Heart right ventricle (tissue), 16 donors: ENCODE measurements at regions not wholly inside any gene's neighbourhood (a gene's known extent, or its start where the extent isn't known, plus 50 kb on each side); places are given as distances from the start of the nearest gene placed in this dataset.

Experiments
- ATAC-seq, 8 donors: fragments of 200-7000 bp; cut with Tn5 transposase; one replicate each; pipeline ENCODE4 v1.9.1; 2020; ENCODE audit warnings: mild to moderate bottlenecking in 8 of 8, moderate library complexity in 8 of 8, moderate number of reproducible peaks in 1 of 8
- DNase-seq, 2 donors: peaks; one replicate each; pipeline ENCODE4 v3.0.0-alpha.2; 2020
- H3K27ac ChIP-seq, 10 donors: fragments of 200-600 bp; sonication (generic) in 2 of 10; one replicate each; pipeline versions ENCODE4 v1.5.0 to v1.8.0; 2020 to 2022; ENCODE audit warnings: mild to moderate bottlenecking in 3 of 10
- H3K27me3 ChIP-seq, 7 donors: fragments of 200-600 bp; one replicate each; pipeline ENCODE4 v1.8.0; 2021 to 2022; ENCODE audit warnings: mild to moderate bottlenecking in 2 of 7
- H3K36me3 ChIP-seq, 9 donors: fragments of 200-600 bp; sonication (generic) in 1 of 9; one replicate each; pipeline versions ENCODE4 v1.5.0 to v1.8.0; 2020 to 2022; ENCODE audit warnings: mild to moderate bottlenecking in 2 of 9
- H3K4me1 ChIP-seq, 9 donors: fragments of 200-600 bp; sonication (generic) in 1 of 9; one replicate each; pipeline versions ENCODE4 v1.5.0 to v1.8.0; 2020 to 2022; ENCODE audit warnings: mild to moderate bottlenecking in 4 of 9
- H3K4me3 ChIP-seq, 10 donors: fragments of 200-600 bp; sonication (generic) in 2 of 10; one replicate each; pipeline versions ENCODE4 v1.5.0 to v1.8.0; 2020 to 2022; ENCODE audit warnings: mild to moderate bottlenecking in 7 of 10, moderate library complexity in 2 of 10
- H3K9me3 ChIP-seq, 11 donors: fragments of 200-600 bp in 10 of 11; sonication (generic) in 2 of 11; one replicate each; pipeline versions ENCODE4 v1.5.0 to v1.8.0; 2013 to 2022; ENCODE audit warnings: mild to moderate bottlenecking in 2 of 11, control low read depth in 1 of 11, moderate library complexity in 1 of 11
- WGBS, 2 donors: extraction: QIAGEN DNeasy Blood & Tissue Kit; methylation state at CpG; one replicate each; pipeline ENCODE4 v1.1.7; 2013; ENCODE audit warnings: inconsistent platforms in 1 of 2; 5-methylcytosine and 5-hydroxymethylcytosine counted together
- intact Hi-C, 10 donors: fragments of 100-400 bp; cut with DNase I; formaldehyde crosslinking; loops; one replicate each; pipeline versions ENCODE4 v1.11.1 to v1.14.2; 2022
- TF ChIP-seq, protein P1 (sequence below), 9 donors: fragments of 200-600 bp; sonication (generic) in 2 of 9; IDR thresholded peaks; one replicate each; pipeline versions ENCODE4 v1.5.0 to v1.8.0; 2021 to 2022; ENCODE audit warnings: antibody characterized with exemption in 9 of 9, mild to moderate bottlenecking in 5 of 9, moderate library complexity in 1 of 9
- donor health status: Arrhythmogenic right ventricular cardiomyopathy.
- donor health status: ischemic (EF 13 %, LVEDD 7.1; RV severe dilation, severe dysfunction).
- donor health status: healthy with polysubstance abuse.
- donor health status: DM: no; HTN: yes; CAD: no.
- donor health status: DM: no; HTN: no; CAD: no.
- donor health status: ischemic (EF 25% LVEDD 6.9; RV normal size, moderate dysfunction).
- donor health status: ischemic (EF 25% LVEDD 5.7; RV mildly dilated, moderate dysfunction).
- donor health status: healthy.
- donor health status: DM: yes; HTN: yes; CAD: no.
- donor health status: Ischemic cardiomyopathy.
- donor health status: ischemic (EF 35%, LVEDD 5.7; RV mildly dilated, moderate dysfunction).
- donor health status: nonischemic (EF 11% LVEDD 7.7; RV severe dilation, severe dysfunction).
- donor health status: DM: yes; HTN: yes; CAD: no.
- donor health status: PGD.
- donor health status: ischemic (EF 29% LVEDD 5.4; RV normal size, mild dysfunction).
- donor health status: nonischemic (EF 23%, LVEDD 6.1; RV moderate dilation, normal function).

DNA sequence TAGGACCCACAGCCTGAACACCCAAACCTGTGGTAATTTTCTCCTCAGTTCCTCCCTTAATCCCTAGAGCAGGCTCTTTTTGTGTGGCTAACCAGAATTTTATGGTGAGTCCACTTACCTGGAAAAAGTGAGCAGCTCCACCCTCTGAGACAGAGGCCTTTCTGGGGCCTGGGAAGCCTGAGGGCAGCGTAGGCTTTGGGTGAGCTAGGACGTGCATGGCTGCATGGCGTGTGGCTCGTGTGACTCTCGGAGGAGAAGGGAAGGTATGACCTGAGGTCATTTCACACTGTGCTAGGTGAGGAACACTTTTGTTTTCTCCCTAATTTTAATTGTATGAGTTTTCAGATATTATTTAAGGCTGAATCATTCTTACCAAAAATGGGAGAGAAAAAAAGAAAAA lies 73.5 kb upstream of the DYNAP start:
- Histone ChIP-seq H3K27me3 (no peaks in the 10 kb centered on the region), H3K4me1 (no peaks in the 10 kb centered on the region), H3K9me3 (no peaks in the 10 kb centered on the region), H3K27ac (no peak overlapping the region), H3K4me3 (no peak overlapping the region), H3K36me3 (no peaks in the 10 kb centered on the region)
- no peak for ATAC-seq
- intact Hi-C loops: no loop called here
- TF ChIP-seq, protein P1, sequence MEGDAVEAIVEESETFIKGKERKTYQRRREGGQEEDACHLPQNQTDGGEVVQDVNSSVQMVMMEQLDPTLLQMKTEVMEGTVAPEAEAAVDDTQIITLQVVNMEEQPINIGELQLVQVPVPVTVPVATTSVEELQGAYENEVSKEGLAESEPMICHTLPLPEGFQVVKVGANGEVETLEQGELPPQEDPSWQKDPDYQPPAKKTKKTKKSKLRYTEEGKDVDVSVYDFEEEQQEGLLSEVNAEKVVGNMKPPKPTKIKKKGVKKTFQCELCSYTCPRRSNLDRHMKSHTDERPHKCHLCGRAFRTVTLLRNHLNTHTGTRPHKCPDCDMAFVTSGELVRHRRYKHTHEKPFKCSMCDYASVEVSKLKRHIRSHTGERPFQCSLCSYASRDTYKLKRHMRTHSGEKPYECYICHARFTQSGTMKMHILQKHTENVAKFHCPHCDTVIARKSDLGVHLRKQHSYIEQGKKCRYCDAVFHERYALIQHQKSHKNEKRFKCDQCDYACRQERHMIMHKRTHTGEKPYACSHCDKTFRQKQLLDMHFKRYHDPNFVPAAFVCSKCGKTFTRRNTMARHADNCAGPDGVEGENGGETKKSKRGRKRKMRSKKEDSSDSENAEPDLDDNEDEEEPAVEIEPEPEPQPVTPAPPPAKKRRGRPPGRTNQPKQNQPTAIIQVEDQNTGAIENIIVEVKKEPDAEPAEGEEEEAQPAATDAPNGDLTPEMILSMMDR (IDR thresholded peaks at IDR 0.05): no peak
- no peak for DNase-seq
- WGBS, 2 donors: 91 to 92% methylated on average over 5 of the region's 5 CpGs

DNA sequence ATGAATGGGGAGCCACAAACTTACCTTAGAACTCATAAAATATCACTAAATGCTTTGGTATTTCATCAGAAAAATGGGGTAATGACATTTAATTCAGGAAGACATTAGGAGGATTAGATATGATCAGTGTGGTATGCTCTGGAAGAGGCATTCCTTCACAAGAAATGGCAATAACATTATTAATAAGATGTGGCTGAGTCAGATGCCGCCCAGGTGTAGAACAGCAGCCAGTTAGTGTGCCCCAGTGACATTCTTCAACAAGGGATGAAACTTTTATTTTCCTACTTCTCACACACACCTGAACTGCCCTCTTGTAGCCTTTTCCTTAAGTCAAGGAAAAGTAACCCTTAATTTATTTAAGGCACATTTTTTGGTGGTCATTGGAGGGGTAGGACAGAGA lies 69.2 kb upstream of the DYNAP start:
- TF ChIP-seq, protein P1 (IDR thresholded peaks at IDR 0.05): no peak

DNA sequence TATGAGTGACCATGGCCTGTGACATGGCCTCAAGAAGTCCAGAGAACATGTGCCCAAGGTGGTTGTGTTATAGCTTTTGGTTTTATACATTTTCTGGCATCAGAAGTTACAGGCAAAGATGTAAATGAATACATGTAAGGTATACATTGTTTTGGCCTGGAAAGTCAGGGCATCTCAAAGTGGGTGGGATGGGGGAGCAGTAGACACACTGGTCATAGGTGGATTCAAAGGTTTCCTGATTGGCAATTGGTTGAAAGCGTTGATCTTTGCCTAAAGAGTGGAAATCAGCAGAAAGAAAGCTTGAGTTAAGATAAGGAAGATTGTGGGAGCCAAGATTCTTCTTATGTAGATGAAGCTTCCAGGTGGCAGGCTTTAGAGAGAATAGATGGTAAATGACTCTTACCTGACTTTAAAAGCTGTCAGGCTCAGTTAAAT lies 62.1 kb upstream of the DYNAP start:
- no peaks in the 10 kb centered on the region for H3K36me3 ChIP-seq
- no peak for ATAC-seq
- no peaks in the 10 kb centered on the region for H3K4me1 ChIP-seq
- intact Hi-C loops: no loop called here
- H3K4me3 ChIP-seq: no peak overlapping the region
- H3K27ac ChIP-seq: no peak overlapping the region
- TF ChIP-seq, protein P1 (IDR thresholded peaks at IDR 0.05): no peak
- peaks cover 0 to 6% (median 0%) of the 10 kb centered on the region in 11 donors for H3K9me3 ChIP-seq
- DNase-seq: no peak
- 25 to 28% methylated on average over 1 of the region's 1 CpG for WGBS, 2 donors
- peaks cover 0 to 5% (median 0%) of the 10 kb centered on the region in 7 donors for H3K27me3 ChIP-seq

More for the DNA sequence above, 69.2 kb upstream of the DYNAP start:
- H3K36me3 ChIP-seq: no peaks in the 10 kb centered on the region
- DNase-seq (no peak), ATAC-seq (no peak)
- H3K4me3 ChIP-seq: no peak overlapping the region
- H3K9me3 ChIP-seq: no peaks in the 10 kb centered on the region
- no peaks in the 10 kb centered on the region for H3K4me1 ChIP-seq
- no peak overlapping the region for H3K27ac ChIP-seq
- intact Hi-C loops: no loop called here
- no peaks in the 10 kb centered on the region for H3K27me3 ChIP-seq
- WGBS, 2 donors: 80 to 96% methylated on average over 1 of the region's 1 CpG

DNA sequence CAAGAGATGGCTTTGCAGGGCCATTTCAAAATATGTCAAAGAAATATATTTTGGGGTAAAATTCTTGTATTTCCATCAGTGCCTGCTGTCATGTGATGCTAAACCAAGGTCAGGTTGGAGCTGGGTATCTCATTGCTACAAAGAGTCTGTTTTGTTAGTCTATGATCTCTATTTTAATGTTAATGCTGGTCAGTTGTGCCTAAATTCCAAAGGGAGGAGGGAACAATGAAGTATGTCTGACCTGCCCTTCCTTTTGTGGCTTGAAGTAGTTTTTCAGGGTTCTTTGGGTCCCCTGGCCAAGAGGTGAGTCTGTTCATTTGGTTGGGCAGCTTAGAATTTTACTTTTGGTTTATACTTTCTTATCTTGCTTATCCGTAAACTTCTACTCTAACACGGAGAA lies 61.6 kb upstream of the DYNAP start:
- no peak for DNase-seq
- H3K9me3 ChIP-seq: peaks cover 0 to 11% (median 0%) of the 10 kb centered on the region in 11 donors
- intact Hi-C loops: no loop called here
- no peak overlapping the region for H3K27ac ChIP-seq
- no peaks in the 10 kb centered on the region for H3K36me3 ChIP-seq
- H3K4me3 ChIP-seq: no peak overlapping the region
- WGBS, 2 donors: 42 to 45% methylated on average over 2 of the region's 2 CpGs
- TF ChIP-seq, protein P1 (IDR thresholded peaks at IDR 0.05): no peak
- peaks cover 0 to 5% (median 0%) of the 10 kb centered on the region in 7 donors for H3K27me3 ChIP-seq
- ATAC-seq: no peak
- H3K4me1 ChIP-seq: no peaks in the 10 kb centered on the region
